T-cell (primary cell): ENCODE measurements at regions not wholly inside any gene's neighbourhood (a gene's known extent, or its start where the extent isn't known, plus 50 kb on each side); places are given as distances from the start of the nearest gene placed in this dataset.
A peak's percentile ranks its signal among the peaks of the same experiment; 100 is the strongest.

ENCODE experiments used
- ATAC-seq, 4 experiments: fragments of 200-7000 bp in 3 of 4; fragments of 150-1000 bp in 1 of 4; cut with Tn5 transposase; replicated peaks in 1 of 4; 1 replicate in 3 of 4; 2 replicates in 1 of 4; pipeline ENCODE4 v1.10.0; 2021; ENCODE audit warnings: moderate library complexity in 3 of 4, mild to moderate bottlenecking in 2 of 4, moderate number of reproducible peaks in 1 of 4
- CTCF ChIA-PET, 2 donors: fragments of 300-600 bp; sonication (Branson Sonifier 250); formaldehyde crosslinking; loops; one replicate each; lab custom pipeline; 2022; ENCODE audit warnings: antibody characterized with exemption in 2 of 2; lab: Charles Lee
- POLR2A ChIA-PET, 2 donors: fragments of 300-600 bp; sonication (Branson Sonifier 250); formaldehyde crosslinking; loops; one replicate each; lab custom pipeline; 2022; ENCODE audit warnings: antibody characterized with exemption in 2 of 2; lab: Charles Lee
- DNase-seq, 35 experiments: peaks; one replicate each; pipeline versions ENCODE4 v3.0.0 to v3.0.0-alpha.2; 2013 to 2023
- H3K27ac ChIP-seq: one replicate; pipeline ENCODE4 v1.5.1; 2013; ENCODE audit warnings: low read length
- H3K27me3 ChIP-seq, 2 experiments: replicated peaks in 1 of 2; 1 replicate in 1 of 2; 2 replicates in 1 of 2; pipeline versions ENCODE4 v1.6.1 to v1.7.0; 2013; ENCODE audit warnings: low read length in 1 of 2, mixed read lengths in 1 of 2; ENCODE audit not compliant: control insufficient read depth in 2 of 2, insufficient read depth in 2 of 2; ENCODE audit errors: extremely low read depth in 1 of 2
- H3K36me3 ChIP-seq, 2 donors: 1 replicate in 1 of 2; 2 replicates in 1 of 2; pipeline versions ENCODE4 v1.6.1 to v1.7.0; 2013; ENCODE audit warnings: low read length in 1 of 2; ENCODE audit not compliant: control insufficient read depth in 2 of 2, insufficient read depth in 1 of 2; ENCODE audit errors: extremely low read depth in 1 of 2
- H3K4me1 ChIP-seq, 2 experiments: 1 replicate in 1 of 2; 2 replicates in 1 of 2; pipeline versions ENCODE4 v1.6.1 to v1.7.0; 2013; ENCODE audit warnings: low read length in 2 of 2, mixed read lengths in 1 of 2; ENCODE audit not compliant: insufficient read depth in 2 of 2, control insufficient read depth in 1 of 2; ENCODE audit errors: extremely low read depth in 1 of 2
- H3K4me3 ChIP-seq, 2 donors: 1 replicate in 1 of 2; 2 replicates in 1 of 2; pipeline versions ENCODE4 v1.5.1 to v1.7.0; 2013; ENCODE audit warnings: mild to moderate bottlenecking in 2 of 2, low read length in 1 of 2, moderate library complexity in 1 of 2; ENCODE audit not compliant: control insufficient read depth in 1 of 2; ENCODE audit errors: extremely low read depth in 1 of 2
- H3K9me3 ChIP-seq: 2 replicates; pipeline ENCODE4 v1.7.0; 2013
- H3K27ac Mint-ChIP-seq, 2 donors: one replicate each; pipeline ENCODE4 v1.8.0; 2020 to 2021; ENCODE audit warnings: mild to moderate bottlenecking in 2 of 2, mixed read lengths in 2 of 2
- H3K27me3 Mint-ChIP-seq, 2 donors: one replicate each; pipeline ENCODE4 v1.8.0; 2021 to 2022; ENCODE audit warnings: mixed read lengths in 2 of 2
- H3K36me3 Mint-ChIP-seq: one replicate; pipeline ENCODE4 v1.8.0; 2021; ENCODE audit warnings: mixed read lengths
- H3K4me1 Mint-ChIP-seq, 3 donors: one replicate each; pipeline ENCODE4 v1.8.0; 2020 to 2022; ENCODE audit warnings: mixed read lengths in 3 of 3, mild to moderate bottlenecking in 1 of 3
- H3K4me3 Mint-ChIP-seq, 3 donors: one replicate each; pipeline ENCODE4 v1.8.0; 2020 to 2022; ENCODE audit warnings: mild to moderate bottlenecking in 3 of 3, mixed read lengths in 3 of 3, moderate library complexity in 3 of 3
- H3K9me3 Mint-ChIP-seq, 3 donors: one replicate each; pipeline ENCODE4 v1.8.0; 2020 to 2022; ENCODE audit warnings: mixed read lengths in 3 of 3
- WGBS: methylation state at CpG from one replicate; pipeline ENCODE4 v1.1.5; 2013; ENCODE audit warnings: missing lambda C conversion rate; ENCODE audit not compliant: insufficient coverage; 5-methylcytosine and 5-hydroxymethylcytosine counted together

DNA sequence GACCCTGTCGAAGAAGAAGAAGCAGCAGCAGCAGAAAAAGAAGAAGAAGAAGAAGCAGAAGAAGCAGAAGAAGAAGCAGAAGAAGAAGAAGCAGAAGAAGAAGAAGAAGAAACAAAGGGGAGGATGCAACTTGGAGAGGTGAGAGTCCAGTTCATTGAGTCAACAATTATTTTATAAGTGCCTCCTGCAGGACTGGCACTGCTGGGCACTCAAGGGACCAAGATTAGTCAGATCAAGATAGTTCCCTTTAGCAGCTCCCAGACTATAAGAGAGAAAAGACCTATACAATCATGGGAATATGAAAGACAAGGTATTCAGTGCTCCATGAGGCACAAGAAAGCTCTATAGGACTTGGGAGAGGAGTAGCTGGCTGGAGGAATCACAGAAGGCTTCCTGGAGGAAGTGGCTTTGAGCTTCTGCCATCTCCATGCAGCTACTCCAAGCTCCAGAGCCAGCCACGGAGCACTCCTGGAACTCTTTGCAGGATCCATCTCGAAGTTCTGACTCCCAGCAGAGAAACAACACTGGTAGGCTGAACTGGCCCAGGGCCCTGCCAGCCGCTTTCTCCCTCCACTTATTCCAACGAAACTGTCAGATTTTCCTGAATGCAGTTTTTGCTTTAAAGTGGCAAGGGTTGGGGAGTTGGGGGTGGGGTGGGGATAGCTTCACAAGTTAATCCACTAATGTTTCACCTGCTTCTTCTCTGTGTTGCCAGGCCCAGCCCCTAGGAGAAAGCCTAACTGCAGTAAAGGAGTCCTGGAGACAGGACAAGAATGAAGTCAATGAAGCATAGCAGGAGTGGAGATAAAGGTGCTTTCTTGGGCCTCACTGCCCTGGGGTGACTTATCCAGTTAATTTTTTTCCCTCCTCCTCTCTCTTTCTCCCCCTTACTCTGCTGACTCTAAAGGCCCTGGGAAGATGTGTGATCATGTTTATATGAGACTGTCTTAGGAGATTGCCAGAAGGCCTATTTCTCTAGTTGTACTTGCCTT, 140.1 kb upstream of the PARP11 start:
- H3K27ac Mint-ChIP-seq, result peak overlapping the region in 1 of 2 donors; percentile 16
- Histone ChIP-seq H3K27ac (no peak overlapping the region), H3K9me3 (no peaks in the 10 kb centered on the region), H3K36me3 (no peaks in the 10 kb centered on the region), H3K4me3 (no peak overlapping the region), H3K27me3 (peaks cover 0 to 3% of the 10 kb centered on the region in 2 experiments), H3K4me1 (no peaks in the 10 kb centered on the region)
- peaks cover 0 to 2% of the 10 kb centered on the region in 2 donors for H3K27me3 Mint-ChIP-seq
- CTCF ChIA-PET, result interaction anchor here in 1 of 2 donors (1.2 kb wide), 1 partner anchor 12 kb away, joined by 3 read pairs; no protein-coding TSS in a partner anchor
- peaks cover 0 to 4% (median 0%) of the 10 kb centered on the region in 3 donors for H3K4me1 Mint-ChIP-seq
- H3K36me3 Mint-ChIP-seq, result no peaks in the 10 kb centered on the region
- H3K4me3 Mint-ChIP-seq, result no peak overlapping the region
- POLR2A ChIA-PET, result interaction anchor here in 1 of 2 donors (0.7 kb wide), 1 partner anchor 105 kb away, joined by 14 read pairs; no protein-coding TSS in a partner anchor
- no peak for DNase-seq
- ATAC-seq, result no peak
- no peaks in the 10 kb centered on the region for H3K9me3 Mint-ChIP-seq
- WGBS, result 39% methylated on average over 3 of the region's 5 CpGs

DNA sequence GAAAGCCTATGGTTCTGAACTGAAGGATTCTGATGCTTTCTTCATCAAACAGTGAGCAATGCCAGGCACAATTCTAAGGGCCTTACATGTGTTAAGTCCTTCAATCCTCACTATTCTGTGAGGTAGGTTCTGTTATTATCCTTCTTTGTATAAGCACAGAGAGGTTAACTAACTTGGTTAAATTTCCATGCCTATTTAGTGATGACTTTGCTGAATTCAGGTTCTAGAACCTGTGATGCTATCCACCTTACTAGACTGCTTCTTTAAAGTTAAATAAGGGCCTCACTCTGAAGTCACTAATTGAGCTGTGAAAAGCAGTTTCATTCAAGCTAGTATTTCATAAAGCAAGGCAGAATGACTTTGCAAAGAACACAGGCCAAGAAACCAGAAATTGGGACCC, 138.9 kb upstream of the PARP11 start:
- POLR2A ChIA-PET, result no interaction called here
- no peak overlapping the region for H3K4me3 Mint-ChIP-seq
- no peak for ATAC-seq
- no peaks in the 10 kb centered on the region for H3K4me1 Mint-ChIP-seq
- CTCF ChIA-PET, result no interaction called here
- DNase-seq, result no peak
- peaks cover 0 to 3% of the 10 kb centered on the region in 2 experiments for H3K27me3 ChIP-seq
- H3K27me3 Mint-ChIP-seq, result peaks cover 0 to 2% of the 10 kb centered on the region in 2 donors
- H3K4me1 ChIP-seq, result no peaks in the 10 kb centered on the region
- H3K27ac Mint-ChIP-seq, result no peak overlapping the region
- no peaks in the 10 kb centered on the region for H3K36me3 ChIP-seq
- H3K9me3 ChIP-seq, result no peaks in the 10 kb centered on the region
- no peak overlapping the region for H3K27ac ChIP-seq
- H3K9me3 Mint-ChIP-seq, result no peaks in the 10 kb centered on the region
- H3K4me3 ChIP-seq, result no peak overlapping the region
- H3K36me3 Mint-ChIP-seq, result no peaks in the 10 kb centered on the region

DNA sequence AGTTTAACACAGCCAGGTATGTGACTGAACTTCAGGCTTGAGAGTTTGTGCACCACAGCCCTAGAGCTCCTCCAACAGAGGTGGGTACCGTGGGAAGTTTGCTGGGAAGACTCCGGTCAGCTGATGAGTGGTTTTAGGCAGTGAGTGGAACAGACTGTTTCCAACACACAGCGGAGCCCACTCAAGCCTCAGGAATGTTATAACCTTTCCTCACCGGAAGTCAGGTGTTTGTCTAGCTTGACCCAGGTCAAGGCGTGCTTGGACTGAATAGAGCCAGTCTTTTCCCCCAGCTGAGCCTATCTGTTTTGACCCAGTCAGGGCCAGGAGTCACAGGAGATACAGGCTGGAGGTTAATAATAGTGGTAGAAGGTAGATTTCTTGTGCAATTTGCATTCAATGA, 138.4 kb upstream of the PARP11 start:
- ChIA-PET CTCF (interaction anchor here in 1 of 2 donors (0.6 kb wide), 1 partner anchor 152 kb away, joined by 4 read pairs; no protein-coding TSS in a partner anchor), POLR2A (no interaction called here)
- Histone ChIP-seq H3K4me3 (no peak overlapping the region), H3K27ac (no peak overlapping the region), H3K9me3 (no peaks in the 10 kb centered on the region), H3K36me3 (no peaks in the 10 kb centered on the region), H3K27me3 (peaks cover 0 to 3% of the 10 kb centered on the region in 2 experiments), H3K4me1 (no peaks in the 10 kb centered on the region)
- no peak for ATAC-seq
- no peak overlapping the region for H3K27ac Mint-ChIP-seq
- 94% methylated on average over 3 of the region's 5 CpGs for WGBS
- H3K9me3 Mint-ChIP-seq, result no peaks in the 10 kb centered on the region
- peaks cover 0 to 2% of the 10 kb centered on the region in 2 donors for H3K27me3 Mint-ChIP-seq
- H3K4me1 Mint-ChIP-seq, result no peaks in the 10 kb centered on the region
- H3K36me3 Mint-ChIP-seq, result no peaks in the 10 kb centered on the region
- H3K4me3 Mint-ChIP-seq, result no peak overlapping the region
- no peak for DNase-seq

DNA sequence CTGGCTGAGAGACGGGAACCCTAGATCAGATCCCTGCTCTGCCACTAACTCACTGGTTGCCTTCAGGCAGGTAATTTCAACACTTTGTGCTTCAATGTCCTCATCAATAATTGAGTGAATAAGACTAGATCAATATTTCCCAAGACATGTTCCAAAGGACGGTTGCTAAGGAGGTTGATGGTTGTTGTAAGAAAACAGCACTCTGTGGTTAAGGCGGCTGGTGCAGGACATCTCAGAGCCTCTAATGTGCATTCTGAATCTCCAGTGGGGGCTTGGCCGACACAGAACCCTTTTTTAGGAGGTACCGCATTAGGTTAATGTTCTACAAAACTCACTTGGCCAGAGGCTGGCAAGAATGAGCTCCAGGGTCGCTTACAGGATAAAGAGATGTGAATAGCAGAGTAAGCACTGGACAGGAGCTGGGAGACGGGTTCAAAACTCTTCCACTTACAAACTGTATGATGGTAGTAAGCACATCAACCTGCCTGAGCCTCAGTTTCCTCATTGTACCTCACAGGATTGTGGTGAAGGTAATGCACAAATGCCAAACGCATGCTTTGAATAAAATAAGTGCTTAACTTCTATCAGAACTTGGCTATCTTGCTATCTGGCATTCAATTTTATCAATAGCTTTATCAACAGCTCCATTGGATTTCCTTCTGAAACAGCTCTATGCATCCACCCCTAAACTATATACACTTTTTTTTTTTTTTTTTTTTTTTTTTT, 136.9 kb upstream of the PARP11 start:
- Mint-ChIP-seq H3K27me3 (peaks cover 0 to 2% of the 10 kb centered on the region in 2 donors), H3K4me3 (no peak overlapping the region), H3K9me3 (no peaks in the 10 kb centered on the region), H3K27ac (no peak overlapping the region), H3K4me1 (no peaks in the 10 kb centered on the region), H3K36me3 (no peaks in the 10 kb centered on the region)
- CTCF ChIA-PET, result interaction anchor here in 1 of 2 donors (0.8 kb wide), 1 partner anchor 267 kb away, joined by 3 read pairs; no protein-coding TSS in a partner anchor
- Histone ChIP-seq H3K27me3 (peaks cover 0 to 3% of the 10 kb centered on the region in 2 experiments), H3K36me3 (no peaks in the 10 kb centered on the region), H3K9me3 (no peaks in the 10 kb centered on the region), H3K27ac (no peak overlapping the region), H3K4me3 (no peak overlapping the region), H3K4me1 (no peaks in the 10 kb centered on the region)
- ATAC-seq (no peak), DNase-seq (no peak)
- WGBS, result 83% methylated on average over 3 of the region's 8 CpGs
- POLR2A ChIA-PET, result interaction anchor here (0.6 kb wide), 3 partner anchors 39 to 117 kb away, joined by 3 to 8 read pairs (median 3); no protein-coding TSS in a partner anchor

DNA sequence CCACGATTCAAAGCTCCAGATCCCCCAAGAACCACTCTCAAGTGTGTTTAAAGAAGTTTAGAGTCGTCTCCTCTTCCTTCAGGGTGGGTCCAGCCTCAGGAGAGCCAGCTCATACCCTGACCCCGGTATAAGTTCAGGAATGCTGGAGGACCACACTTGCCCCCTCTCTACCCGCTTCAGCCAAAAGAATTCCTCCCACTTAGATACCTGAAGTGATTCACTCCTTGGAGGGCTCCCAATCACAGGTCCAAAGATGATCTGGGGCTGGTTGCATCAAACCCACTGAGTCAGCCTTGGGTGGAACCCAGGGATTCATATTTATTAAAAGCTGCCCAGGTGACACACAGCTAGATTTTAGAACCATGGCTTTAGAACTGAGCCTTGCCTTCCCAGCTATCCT, 133.5 kb upstream of the PARP11 start:
- H3K27ac Mint-ChIP-seq, result no peak overlapping the region
- H3K4me3 Mint-ChIP-seq, result no peak overlapping the region
- H3K4me3 ChIP-seq, result no peak overlapping the region
- H3K9me3 ChIP-seq, result no peaks in the 10 kb centered on the region
- H3K4me1 ChIP-seq, result no peaks in the 10 kb centered on the region
- ATAC-seq, result no peak
- H3K36me3 ChIP-seq, result no peaks in the 10 kb centered on the region
- no peaks in the 10 kb centered on the region for H3K9me3 Mint-ChIP-seq
- CTCF ChIA-PET, result no interaction called here
- H3K36me3 Mint-ChIP-seq, result no peaks in the 10 kb centered on the region
- H3K27ac ChIP-seq, result no peak overlapping the region
- WGBS, result 86% methylated on average over 2 of the region's 4 CpGs
- DNase-seq, result no peak
- peaks cover 0 to 3% of the 10 kb centered on the region in 2 experiments for H3K27me3 ChIP-seq
- POLR2A ChIA-PET, result interaction anchor here in 1 of 2 donors (1.1 kb wide), 1 partner anchor 13 kb away, joined by 3 read pairs; no protein-coding TSS in a partner anchor
- H3K4me1 Mint-ChIP-seq, result no peaks in the 10 kb centered on the region
- peaks cover 0 to 2% of the 10 kb centered on the region in 2 donors for H3K27me3 Mint-ChIP-seq

DNA sequence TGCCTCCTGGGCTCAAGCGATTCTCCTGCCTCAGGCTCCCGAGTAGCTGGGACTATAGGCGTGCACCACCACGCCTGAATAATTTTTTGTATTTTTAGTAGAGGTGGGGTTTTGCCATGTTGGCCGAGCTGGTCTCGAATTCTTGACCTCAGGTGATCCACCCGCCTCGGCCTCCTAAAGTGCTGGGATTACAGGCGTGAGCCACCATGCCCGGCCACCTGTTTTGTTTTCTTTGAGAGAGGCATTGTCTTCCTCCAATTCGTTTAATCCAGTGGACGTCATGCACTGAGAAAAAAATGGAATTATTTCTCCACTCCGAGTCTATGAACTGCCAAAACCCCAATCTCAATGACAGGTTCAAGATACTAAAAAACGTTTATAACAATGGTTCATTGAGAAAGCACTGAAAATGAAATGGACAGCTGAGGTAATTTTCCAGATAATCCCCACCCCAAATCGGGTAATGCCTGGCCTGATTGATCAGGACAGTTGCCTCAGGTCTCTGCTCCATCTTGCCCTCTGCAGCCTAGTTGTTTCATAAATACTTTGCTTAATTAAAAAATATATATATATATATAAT, 132.7 kb upstream of the PARP11 start:
- WGBS, result 96% methylated on average over 8 of the region's 15 CpGs
- no peaks in the 10 kb centered on the region for H3K36me3 Mint-ChIP-seq

More for the DNA sequence above, 132.7 kb upstream of the PARP11 start:
- no peak for ATAC-seq
- no peak overlapping the region for H3K4me3 ChIP-seq
- Mint-ChIP-seq H3K27ac (no peak overlapping the region), H3K4me3 (no peak overlapping the region), H3K4me1 (no peaks in the 10 kb centered on the region), H3K9me3 (no peaks in the 10 kb centered on the region), H3K27me3 (peaks cover 0 to 2% of the 10 kb centered on the region in 2 donors)
- H3K27me3 ChIP-seq, result peaks cover 0 to 3% of the 10 kb centered on the region in 2 experiments
- no peaks in the 10 kb centered on the region for H3K4me1 ChIP-seq
- no peaks in the 10 kb centered on the region for H3K9me3 ChIP-seq
- DNase-seq, result no peak
- POLR2A ChIA-PET, result interaction anchor here in 1 of 2 donors (0.7 to 1.1 kb wide), 3 partner anchors 12 to 67 kb away, joined by 3 to 6 read pairs (median 3); no protein-coding TSS in a partner anchor
- CTCF ChIA-PET, result interaction anchor here (0.6 kb wide), 2 partner anchors 15 to 94 kb away, joined by 3 to 9 read pairs; no protein-coding TSS in a partner anchor
- H3K27ac ChIP-seq, result no peak overlapping the region
- H3K36me3 ChIP-seq, result no peaks in the 10 kb centered on the region
